A549 (cell line): ENCODE measurements at regions not wholly inside any gene's neighbourhood (a gene's known extent, or its start where the extent isn't known, plus 50 kb on each side); places are given as distances from the start of the nearest gene placed in this dataset.

ENCODE experiments used
- ATAC-seq, 2 experiments: fragments of 200-7000 bp in 1 of 2; fragments of >200 bp in 1 of 2; cut with Nextera tagmentation in 1 of 2; cut with Tn5 transposase in 1 of 2; 3 replicates each; pipeline versions ENCODE4 v1.8.0 to v1.9.1; 2018 to 2020; ENCODE audit warnings: mild to moderate bottlenecking in 1 of 2, moderate library complexity in 1 of 2
- CTCF ChIA-PET: fragments of 300-600 bp; sonication (Branson Sonifier 250); formaldehyde crosslinking; extraction: SDS; loops from one replicate; lab custom pipeline; 2021; ENCODE audit warnings: antibody characterized with exemption, inconsistent platforms; lab: Yijun Ruan, JAX
- POLR2A ChIA-PET: fragments of 350-600 bp; formaldehyde crosslinking; extraction: SDS; loops from one replicate; lab custom pipeline; 2021; ENCODE audit warnings: antibody characterized with exemption, inconsistent platforms; lab: Yijun Ruan, JAX
- DNase-seq, 2 experiments: peaks; one replicate each; pipeline versions ENCODE4 v3.0.0 to v3.0.0-alpha.2; 2011 to 2016; ENCODE audit warnings: low read depth in 1 of 2, low spot score in 1 of 2
- FAIRE-seq: peaks from 2 replicates; lab custom pipeline; 2011; peaks lifted over from hg19 to GRCh38; lab: Jason Lieb, UNC
- H3K27ac ChIP-seq, 2 experiments: fragments of >200 bp; sonication (Bioruptor Twin); formaldehyde crosslinking; 3 replicates each; pipeline ENCODE4 v1.5.1; 2016 to 2017
- H3K4me1 ChIP-seq: fragments of >200 bp; sonication (Bioruptor Twin); formaldehyde crosslinking; 3 replicates; pipeline ENCODE4 v1.6.1; 2016
- H3K4me2 ChIP-seq: fragments of >200 bp; sonication (Bioruptor Twin); formaldehyde crosslinking; 3 replicates; pipeline ENCODE4 v1.6.1; 2016
- H3K4me3 ChIP-seq: fragments of >200 bp; sonication (Bioruptor Twin); formaldehyde crosslinking; 3 replicates; pipeline ENCODE4 v1.5.1; 2016
- H3K9me3 ChIP-seq: fragments of >200 bp; sonication (Bioruptor Twin); formaldehyde crosslinking; 3 replicates; pipeline ENCODE4 v1.6.1; 2016
- BHLHE40 ChIP-seq: IDR thresholded peaks from 2 replicates; pipeline ENCODE4 v1.6.1; 2012; ENCODE audit warnings: low read depth, low read length, inconsistent platforms
- CBX8 ChIP-seq: fragments of 200-600 bp; sonication (generic); IDR thresholded peaks from 2 replicates; pipeline ENCODE4 v1.6.1; 2016
- CEBPB ChIP-seq, 2 experiments: fragments of >200 bp in 1 of 2; sonication (Bioruptor Twin) in 1 of 2; formaldehyde crosslinking in 1 of 2; IDR thresholded peaks; 2 replicates each; pipeline ENCODE4 v1.6.1; 2012 to 2016
- CHD2 ChIP-seq: fragments of 150-350 bp; IDR thresholded peaks from 2 replicates; pipeline ENCODE4 v1.6.1; 2014; ENCODE audit warnings: low read length; ENCODE audit not compliant: partially characterized antibody
- EHF ChIP-seq: fragments of 250-450 bp; sonication (Bioruptor Pico); IDR thresholded peaks from 2 replicates; pipeline ENCODE4 v1.5.0; 2020; ENCODE audit warnings: mild to moderate bottlenecking
- EP300 ChIP-seq, 2 experiments: fragments of >200 bp; sonication (Bioruptor Twin); formaldehyde crosslinking; IDR thresholded peaks; 2 replicates in 1 of 2; 3 replicates in 1 of 2; pipeline ENCODE4 v1.6.1; 2016 to 2017
- FOSB ChIP-seq: fragments of 250-450 bp; sonication (Bioruptor Pico); IDR thresholded peaks from 2 replicates; pipeline ENCODE4 v1.5.0; 2020; ENCODE audit warnings: mild to moderate bottlenecking, moderate library complexity
- FOSL2 ChIP-seq, 2 experiments: fragments of 450-650 bp in 1 of 2; fragments of >200 bp in 1 of 2; sonication (Bioruptor Twin) in 1 of 2; formaldehyde crosslinking; IDR thresholded peaks; 2 replicates each; pipeline versions ENCODE4 v1.5.0 to v1.6.1; 2016 to 2020; ENCODE audit warnings: mild to moderate bottlenecking in 1 of 2, moderate library complexity in 1 of 2
- GATA3 ChIP-seq: IDR thresholded peaks from 2 replicates; pipeline ENCODE4 v1.6.1; 2012; ENCODE audit warnings: borderline replicate concordance
- HDAC2 ChIP-seq: fragments of 200-600 bp; sonication (generic); IDR thresholded peaks from 2 replicates; pipeline ENCODE4 v1.6.1; 2016
- HEYL ChIP-seq: fragments of 250-450 bp; sonication (Bioruptor Pico); IDR thresholded peaks from 2 replicates; pipeline ENCODE4 v1.8.0; 2021; ENCODE audit warnings: mild to moderate bottlenecking, moderate library complexity
- HMGXB4 ChIP-seq: fragments of 250-450 bp; sonication (Bioruptor Pico); IDR thresholded peaks from 2 replicates; pipeline ENCODE4 v1.5.0; 2021; ENCODE audit warnings: mild to moderate bottlenecking, moderate library complexity, borderline replicate concordance
- HOXA7 ChIP-seq: fragments of 250-450 bp; sonication (Bioruptor Pico); IDR thresholded peaks from 2 replicates; pipeline ENCODE4 v1.5.0; 2020; ENCODE audit warnings: mild to moderate bottlenecking, moderate library complexity
- MAFK ChIP-seq: fragments of 450-650 bp; IDR thresholded peaks from 2 replicates; pipeline ENCODE4 v1.6.1; 2014; ENCODE audit not compliant: partially characterized antibody
- MYC ChIP-seq: IDR thresholded peaks from 2 replicates; pipeline ENCODE4 v1.6.1; 2012; ENCODE audit warnings: mild to moderate bottlenecking, inconsistent platforms, low read length, improper control_type of control experiment, borderline replicate concordance
- NPAS2 ChIP-seq: fragments of 250-450 bp; sonication (Bioruptor Pico); IDR thresholded peaks from 2 replicates; pipeline ENCODE4 v1.8.0; 2022; ENCODE audit warnings: mild to moderate bottlenecking, moderate library complexity, borderline replicate concordance
- PBX3 ChIP-seq: IDR thresholded peaks from 2 replicates; pipeline ENCODE4 v1.6.1; 2012
- POLR2A ChIP-seq: IDR thresholded peaks from 2 replicates; pipeline ENCODE4 v1.6.1; 2012; ENCODE audit warnings: mild to moderate bottlenecking, low read length
- POLR2AphosphoS2 ChIP-seq: conservative IDR thresholded peaks from 2 replicates; pipeline ENCODE4 v1.6.1; 2012; ENCODE audit warnings: low read length, improper control_type of control experiment, inconsistent platforms
- RARB ChIP-seq: fragments of 250-450 bp; sonication (Bioruptor Pico); IDR thresholded peaks from 2 replicates; pipeline ENCODE4 v1.8.0; 2021; ENCODE audit warnings: mild to moderate bottlenecking, moderate library complexity
- RFX5 ChIP-seq: fragments of 450-650 bp; IDR thresholded peaks from 2 replicates; pipeline ENCODE4 v1.7.1; 2014; ENCODE audit warnings: antibody characterized with exemption, mild to moderate bottlenecking, moderate library complexity
- RNF2 ChIP-seq: fragments of 200-600 bp; sonication (generic); IDR thresholded peaks from 2 replicates; pipeline ENCODE4 v1.6.1; 2016; ENCODE audit warnings: low read depth, mild to moderate bottlenecking, antibody characterized with exemption, moderate library complexity, borderline replicate concordance
- SMC3 ChIP-seq: fragments of >200 bp; sonication (Bioruptor Twin); formaldehyde crosslinking; IDR thresholded peaks from 3 replicates; pipeline ENCODE4 v1.6.1; 2018; ENCODE audit warnings: inconsistent platforms
- ZC3H11A ChIP-seq: fragments of 450-650 bp; IDR thresholded peaks from 2 replicates; pipeline ENCODE4 v1.6.1; 2014; ENCODE audit warnings: antibody characterized with exemption, mild to moderate bottlenecking
- ZFP36 ChIP-seq: fragments of 450-650 bp; IDR thresholded peaks from 2 replicates; pipeline ENCODE4 v1.6.1; 2014; ENCODE audit warnings: borderline replicate concordance; ENCODE audit not compliant: partially characterized antibody
- ZNF302 ChIP-seq: fragments of 250-450 bp; sonication (Bioruptor Pico); IDR thresholded peaks from 2 replicates; pipeline ENCODE4 v1.9.0; 2021; ENCODE audit warnings: inconsistent platforms, mild to moderate bottlenecking, moderate library complexity
- whole genome bisulfite sequencing: methylation state at CpG from one replicate; pipeline ENCODE4 v1.1.6; 2017; ENCODE audit errors: missing lambda C conversion rate; 5-methylcytosine and 5-hydroxymethylcytosine counted together
- TF ChIP-seq, protein P1 (sequence below): fragments of 150-350 bp; IDR thresholded peaks from 2 replicates; pipeline ENCODE4 v1.6.1; 2014; ENCODE audit warnings: low read depth, mild to moderate bottlenecking, low read length
- TF ChIP-seq, protein P2 (sequence below): IDR thresholded peaks from 2 replicates; pipeline ENCODE4 v1.6.1; 2012; ENCODE audit warnings: low read depth, borderline replicate concordance
- TF ChIP-seq, protein P3 (sequence below): fragments of 450-650 bp; IDR thresholded peaks from 2 replicates; pipeline ENCODE4 v1.6.1; 2014; ENCODE audit warnings: antibody characterized with exemption

DNA sequence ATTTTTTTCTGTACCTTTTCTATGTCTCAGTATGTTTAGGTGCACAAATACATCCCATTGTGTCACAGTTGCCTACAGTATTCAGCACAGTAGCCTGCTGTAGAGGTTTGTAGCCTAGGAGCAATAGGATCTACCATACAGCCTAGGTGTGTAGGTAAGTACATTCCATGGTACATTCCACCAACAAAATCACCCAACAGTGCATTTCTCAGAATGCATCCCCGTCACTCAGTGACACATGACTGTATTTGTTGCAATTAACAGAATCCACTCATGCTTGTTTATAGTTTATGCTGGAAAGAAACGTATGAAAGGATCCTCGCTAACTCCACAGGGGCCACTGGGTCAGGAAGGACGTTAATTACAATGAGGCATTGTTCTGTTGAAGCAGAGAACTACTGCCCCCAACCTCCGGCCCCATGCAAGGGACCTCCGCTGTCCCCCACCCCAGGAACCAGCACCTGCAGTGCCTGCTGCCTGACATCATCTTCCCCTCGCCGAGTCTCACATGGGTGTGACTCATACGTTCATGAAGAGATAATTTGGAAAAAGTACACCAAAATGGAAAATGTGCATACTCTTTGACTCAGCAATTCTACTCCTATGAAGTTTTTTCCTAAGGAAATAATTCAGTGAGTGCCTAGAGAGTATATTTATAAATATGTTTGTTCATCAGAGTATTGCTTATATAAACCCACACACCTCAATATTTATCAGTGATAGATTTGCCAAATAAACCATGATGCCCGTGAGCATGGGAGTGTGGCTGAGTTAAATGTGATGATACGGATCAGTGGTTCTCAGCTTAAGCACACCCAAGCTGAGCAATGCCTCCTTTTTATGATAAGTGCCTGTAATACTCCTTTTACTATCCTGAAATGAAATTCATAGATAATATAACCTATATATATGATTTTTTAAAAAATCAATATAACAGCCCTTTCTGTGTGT is 156.4 kb upstream of the ECI2 start:
- FAIRE-seq: no peak
- ATAC-seq: no peak
- DNase-seq: no peak
- H3K27ac ChIP-seq: no peak overlapping the region; a peak in 1 of 6 replicates
- POLR2A ChIA-PET: no interaction called here
- peaks cover 6% of the 10 kb centered on the region; the same call in 1 of the 3 replicates for H3K4me1 ChIP-seq
- no peak overlapping the region for H3K4me3 ChIP-seq
- no peak overlapping the region for H3K4me2 ChIP-seq
- 71% methylated on average over 11 of the region's 11 CpGs for WGBS
- no peak for TF ChIP-seq PBX3
- no peak for TF ChIP-seq HEYL (CRISPR knock-in tag)
- TF ChIP-seq, protein P1, sequence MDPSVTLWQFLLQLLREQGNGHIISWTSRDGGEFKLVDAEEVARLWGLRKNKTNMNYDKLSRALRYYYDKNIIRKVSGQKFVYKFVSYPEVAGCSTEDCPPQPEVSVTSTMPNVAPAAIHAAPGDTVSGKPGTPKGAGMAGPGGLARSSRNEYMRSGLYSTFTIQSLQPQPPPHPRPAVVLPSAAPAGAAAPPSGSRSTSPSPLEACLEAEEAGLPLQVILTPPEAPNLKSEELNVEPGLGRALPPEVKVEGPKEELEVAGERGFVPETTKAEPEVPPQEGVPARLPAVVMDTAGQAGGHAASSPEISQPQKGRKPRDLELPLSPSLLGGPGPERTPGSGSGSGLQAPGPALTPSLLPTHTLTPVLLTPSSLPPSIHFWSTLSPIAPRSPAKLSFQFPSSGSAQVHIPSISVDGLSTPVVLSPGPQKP: no peak
- no peak for TF ChIP-seq RFX5
- TF ChIP-seq MYC: no peak
- TF ChIP-seq BHLHE40: no peak
- TF ChIP-seq, protein P2, sequence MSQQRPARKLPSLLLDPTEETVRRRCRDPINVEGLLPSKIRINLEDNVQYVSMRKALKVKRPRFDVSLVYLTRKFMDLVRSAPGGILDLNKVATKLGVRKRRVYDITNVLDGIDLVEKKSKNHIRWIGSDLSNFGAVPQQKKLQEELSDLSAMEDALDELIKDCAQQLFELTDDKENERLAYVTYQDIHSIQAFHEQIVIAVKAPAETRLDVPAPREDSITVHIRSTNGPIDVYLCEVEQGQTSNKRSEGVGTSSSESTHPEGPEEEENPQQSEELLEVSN: no peak
- TF ChIP-seq HDAC2: no peak
- TF ChIP-seq POLR2AphosphoS2: no peak
- TF ChIP-seq RARB: no peak
- TF ChIP-seq CEBPB (IDR thresholded peaks at IDR 0.05): no peak
- TF ChIP-seq ZC3H11A: no peak
- no peak for TF ChIP-seq FOSB
- TF ChIP-seq CBX8: no peak
- TF ChIP-seq MAFK: no peak
- no peaks in the 10 kb centered on the region for H3K9me3 ChIP-seq
- CTCF ChIA-PET: no interaction called here

DNA sequence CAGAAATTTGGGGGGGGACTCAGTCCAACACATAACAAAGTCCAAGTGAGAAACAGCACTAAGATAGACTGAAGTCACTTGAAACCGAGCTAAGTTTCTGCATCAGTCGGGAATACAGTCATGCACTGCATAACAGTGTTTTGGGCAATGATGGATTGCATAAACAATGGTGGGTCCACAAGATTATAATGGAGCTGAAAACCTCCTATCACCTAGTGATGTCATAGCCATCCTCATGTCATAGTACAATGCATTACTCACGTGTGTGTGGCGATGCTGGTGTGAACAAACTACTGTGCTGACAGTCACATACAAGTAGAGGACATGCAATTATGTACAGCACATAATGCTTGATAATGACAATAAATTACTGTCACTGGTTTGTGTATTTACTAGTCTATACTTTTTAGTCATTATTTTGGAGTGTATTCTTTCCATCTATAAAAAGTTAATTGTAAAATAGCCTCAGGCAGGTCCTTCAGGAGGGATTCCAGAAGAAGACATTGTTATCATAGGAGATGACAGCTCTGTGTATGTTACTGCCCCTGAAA is 154.5 kb upstream of the ECI2 start:
- Histone ChIP-seq H3K4me2 (no peak overlapping the region), H3K9me3 (no peaks in the 10 kb centered on the region), H3K27ac (no peak overlapping the region), H3K4me1 (peaks cover 6% of the 10 kb centered on the region; the same call in 1 of the 3 replicates), H3K4me3 (no peak overlapping the region)
- FAIRE-seq (no peak), DNase-seq (no peak), ATAC-seq (no peak)
- ChIA-PET POLR2A (no interaction called here), CTCF (interaction anchor here (0.9 to 1.8 kb wide), 2 partner anchors 16 to 517 kb away, joined by 3 to 4 read pairs; no protein-coding TSS in a partner anchor)
- WGBS: 84% methylated on average over 4 of the region's 4 CpGs
- TF ChIP-seq BHLHE40 (no peak), NPAS2 (no peak), FOSB (no peak), POLR2A (no peak), EP300 (IDR thresholded peaks at IDR 0.05) (no peak), HOXA7 (CRISPR knock-in tag) (no peak), RNF2 (no peak), CHD2 (no peak), GATA3 (no peak), SMC3 (no peak), EHF (CRISPR knock-in tag) (no peak), MYC (no peak), ZFP36 (no peak), HMGXB4 (CRISPR knock-in tag) (no peak), FOSL2 (IDR thresholded peaks at IDR 0.05) (no peak), FOSL2 (CRISPR knock-in tag; IDR thresholded peaks at IDR 0.05) (no peak), ZNF302 (CRISPR knock-in tag) (no peak)
- TF ChIP-seq, protein P1: no peak
- TF ChIP-seq, protein P3, sequence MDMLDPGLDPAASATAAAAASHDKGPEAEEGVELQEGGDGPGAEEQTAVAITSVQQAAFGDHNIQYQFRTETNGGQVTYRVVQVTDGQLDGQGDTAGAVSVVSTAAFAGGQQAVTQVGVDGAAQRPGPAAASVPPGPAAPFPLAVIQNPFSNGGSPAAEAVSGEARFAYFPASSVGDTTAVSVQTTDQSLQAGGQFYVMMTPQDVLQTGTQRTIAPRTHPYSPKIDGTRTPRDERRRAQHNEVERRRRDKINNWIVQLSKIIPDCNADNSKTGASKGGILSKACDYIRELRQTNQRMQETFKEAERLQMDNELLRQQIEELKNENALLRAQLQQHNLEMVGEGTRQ: no peak
